RPMI7951 (cell line): ENCODE measurements at regions not wholly inside any gene's neighbourhood (a gene's known extent, or its start where the extent isn't known, plus 50 kb on each side); places are given as distances from the start of the nearest gene placed in this dataset.
"Not testable (repeated sequence)": the region's sequence is repeated elsewhere in the genome, so short reads cannot be mapped to it uniquely, and the experiment has no call there.

Source experiments
- DNase-seq: peaks from one replicate; pipeline ENCODE4 v3.0.0-alpha.2; 2012; ENCODE audit warnings: low read depth

- DNase-seq: no peak
Observed at GRCh38 chr2:195466427-195466826, 190.6 kb upstream of the SLC39A10 start.

GRCh38 chr2:195461010-195461409 is 196.0 kb upstream of the SLC39A10 start:
- no peak for DNase-seq

GRCh38 chr2:195458936-195459335 is 198.1 kb upstream of the SLC39A10 start:
- no peak for DNase-seq

GRCh38 chr2:195457873-195458272 is 199.2 kb upstream of the SLC39A10 start:
- DNase-seq: no peak

GRCh38 chr2:195456771-195457170 is 200.3 kb upstream of the SLC39A10 start:
- no peak for DNase-seq

GRCh38 chr2:195451160-195451559 is 205.9 kb upstream of the SLC39A10 start:
- DNase-seq: peak; percentile 15

- DNase-seq: no peak
Observed at GRCh38 chr2:195450552-195451113, 206.4 kb upstream of the SLC39A10 start.

- DNase-seq: peak; percentile 54
Observed at GRCh38 chr2:195447323-195447975, 209.6 kb upstream of the SLC39A10 start.

- DNase-seq: peak; percentile 37
Observed at GRCh38 chr2:195445639-195446038, 211.4 kb upstream of the SLC39A10 start.

GRCh38 chr2:195443926-195444325 is 213.1 kb upstream of the SLC39A10 start:
- DNase-seq: no peak

- DNase-seq: no peak
Observed at GRCh38 chr2:195442458-195443175, 214.4 kb upstream of the SLC39A10 start.

- no peak for DNase-seq
Observed at GRCh38 chr2:195438692-195439091, 218.3 kb upstream of the SLC39A10 start.

GRCh38 chr2:195437521-195437920 is 219.5 kb upstream of the SLC39A10 start:
- no peak for DNase-seq

- no peak for DNase-seq
Observed at GRCh38 chr2:195434346-195434745, 222.7 kb upstream of the SLC39A10 start.

- not testable (repeated sequence) for DNase-seq
Observed at GRCh38 chr2:195433729-195434128, 223.3 kb upstream of the SLC39A10 start.

- DNase-seq: no peak
Observed at GRCh38 chr2:195428673-195429072, 228.4 kb upstream of the SLC39A10 start.

- no peak for DNase-seq
Observed at GRCh38 chr2:195425328-195425727, 231.7 kb upstream of the SLC39A10 start.

GRCh38 chr2:195419033-195419432 is 238.0 kb upstream of the SLC39A10 start:
- no peak for DNase-seq

- DNase-seq: peak; percentile 21
Observed at GRCh38 chr2:195414537-195415100, 242.4 kb upstream of the SLC39A10 start.

- no peak for DNase-seq
Observed at GRCh38 chr2:195413944-195414343, 243.1 kb upstream of the SLC39A10 start.

GRCh38 chr2:195413422-195413821 is 243.6 kb upstream of the SLC39A10 start:
- peak; percentile 90 for DNase-seq

GRCh38 chr2:195411219-195411687 is 245.8 kb upstream of the SLC39A10 start:
- DNase-seq: peak; percentile 98
